ENCODE measurements at regions not wholly inside any gene's neighbourhood (a gene's known extent, or its start where the extent isn't known, plus 50 kb on each side); places are given as distances from the start of the nearest gene placed in this dataset.

GRCh38 chrX:109874548-109874947 lies 128.4 kb upstream of the TMEM164 start:
- TF ChIP-seq, protein P1, sequence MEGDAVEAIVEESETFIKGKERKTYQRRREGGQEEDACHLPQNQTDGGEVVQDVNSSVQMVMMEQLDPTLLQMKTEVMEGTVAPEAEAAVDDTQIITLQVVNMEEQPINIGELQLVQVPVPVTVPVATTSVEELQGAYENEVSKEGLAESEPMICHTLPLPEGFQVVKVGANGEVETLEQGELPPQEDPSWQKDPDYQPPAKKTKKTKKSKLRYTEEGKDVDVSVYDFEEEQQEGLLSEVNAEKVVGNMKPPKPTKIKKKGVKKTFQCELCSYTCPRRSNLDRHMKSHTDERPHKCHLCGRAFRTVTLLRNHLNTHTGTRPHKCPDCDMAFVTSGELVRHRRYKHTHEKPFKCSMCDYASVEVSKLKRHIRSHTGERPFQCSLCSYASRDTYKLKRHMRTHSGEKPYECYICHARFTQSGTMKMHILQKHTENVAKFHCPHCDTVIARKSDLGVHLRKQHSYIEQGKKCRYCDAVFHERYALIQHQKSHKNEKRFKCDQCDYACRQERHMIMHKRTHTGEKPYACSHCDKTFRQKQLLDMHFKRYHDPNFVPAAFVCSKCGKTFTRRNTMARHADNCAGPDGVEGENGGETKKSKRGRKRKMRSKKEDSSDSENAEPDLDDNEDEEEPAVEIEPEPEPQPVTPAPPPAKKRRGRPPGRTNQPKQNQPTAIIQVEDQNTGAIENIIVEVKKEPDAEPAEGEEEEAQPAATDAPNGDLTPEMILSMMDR (IDR thresholded peaks at IDR 0.05): no peak
- no peak for TF ChIP-seq POLR2AphosphoS5 (IDR thresholded peaks at IDR 0.05; ENCODE audit: low read depth, low read length)
- TF ChIP-seq TCF7L2 (IDR thresholded peaks at IDR 0.05; ENCODE audit: low read depth, low read length): no peak

All from Panc1 (cell line).